ENCODE measurements at regions not wholly inside any gene's neighbourhood (a gene's known extent, or its start where the extent isn't known, plus 50 kb on each side); places are given as distances from the start of the nearest gene placed in this dataset.

DNA sequence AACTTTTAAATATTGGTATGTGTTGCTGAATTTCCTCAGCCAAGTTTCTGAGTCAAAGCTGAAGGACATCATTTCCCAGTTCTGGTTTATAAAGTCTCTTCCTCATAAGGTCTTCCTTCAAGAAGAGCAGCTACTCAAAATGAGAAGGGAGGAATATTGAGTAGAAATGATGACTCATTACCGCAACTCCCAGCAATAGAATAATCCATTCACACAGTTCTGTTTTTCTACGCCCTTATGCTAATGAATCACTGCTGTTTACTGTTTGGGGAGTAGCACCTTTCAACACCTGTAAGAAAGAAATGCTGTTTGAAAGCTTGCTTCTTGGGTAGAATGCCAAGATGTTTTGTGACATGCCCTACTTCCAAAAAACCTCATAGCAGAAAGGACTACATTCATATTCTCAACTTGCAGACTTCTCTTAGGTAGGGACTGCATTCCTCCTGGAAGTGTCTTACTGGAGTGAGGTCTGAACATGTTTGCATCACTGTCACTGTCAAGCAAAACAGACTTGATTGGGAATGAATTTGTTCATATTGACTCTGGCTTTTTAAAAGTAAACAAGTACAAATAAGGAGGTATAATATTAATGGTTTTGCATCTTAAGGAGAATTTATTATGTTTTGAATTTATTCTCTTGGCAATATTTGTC is 147.2 kb upstream of the BANK1 start:
- no peak for TF ChIP-seq CREM (CRISPR knock-in tag; IDR thresholded peaks at IDR 0.05)
- TF ChIP-seq CREB1 (CRISPR knock-in tag; IDR thresholded peaks at IDR 0.05), result no peak
- TF ChIP-seq CBFB (CRISPR knock-in tag; IDR thresholded peaks at IDR 0.05; ENCODE audit: low read depth), result no peak
- TF ChIP-seq ESRRA (CRISPR knock-in tag; IDR thresholded peaks at IDR 0.05; ENCODE audit: borderline replicate concordance), result no peak
- no peak for TF ChIP-seq CTCF (IDR thresholded peaks at IDR 0.05)
- no peak for TF ChIP-seq FOXJ3 (CRISPR knock-in tag; IDR thresholded peaks at IDR 0.05; ENCODE audit: borderline replicate concordance)
- TF ChIP-seq USF1 (CRISPR knock-in tag; IDR thresholded peaks at IDR 0.05), result no peak
- no peak for TF ChIP-seq ZNF512 (CRISPR knock-in tag; IDR thresholded peaks at IDR 0.05; ENCODE audit: borderline replicate concordance)
- TF ChIP-seq ZBTB43 (CRISPR knock-in tag; IDR thresholded peaks at IDR 0.05), result no peak
